ENCODE measurements at regions not wholly inside any gene's neighbourhood (a gene's known extent, or its start where the extent isn't known, plus 50 kb on each side); places are given as distances from the start of the nearest gene placed in this dataset.

DNA sequence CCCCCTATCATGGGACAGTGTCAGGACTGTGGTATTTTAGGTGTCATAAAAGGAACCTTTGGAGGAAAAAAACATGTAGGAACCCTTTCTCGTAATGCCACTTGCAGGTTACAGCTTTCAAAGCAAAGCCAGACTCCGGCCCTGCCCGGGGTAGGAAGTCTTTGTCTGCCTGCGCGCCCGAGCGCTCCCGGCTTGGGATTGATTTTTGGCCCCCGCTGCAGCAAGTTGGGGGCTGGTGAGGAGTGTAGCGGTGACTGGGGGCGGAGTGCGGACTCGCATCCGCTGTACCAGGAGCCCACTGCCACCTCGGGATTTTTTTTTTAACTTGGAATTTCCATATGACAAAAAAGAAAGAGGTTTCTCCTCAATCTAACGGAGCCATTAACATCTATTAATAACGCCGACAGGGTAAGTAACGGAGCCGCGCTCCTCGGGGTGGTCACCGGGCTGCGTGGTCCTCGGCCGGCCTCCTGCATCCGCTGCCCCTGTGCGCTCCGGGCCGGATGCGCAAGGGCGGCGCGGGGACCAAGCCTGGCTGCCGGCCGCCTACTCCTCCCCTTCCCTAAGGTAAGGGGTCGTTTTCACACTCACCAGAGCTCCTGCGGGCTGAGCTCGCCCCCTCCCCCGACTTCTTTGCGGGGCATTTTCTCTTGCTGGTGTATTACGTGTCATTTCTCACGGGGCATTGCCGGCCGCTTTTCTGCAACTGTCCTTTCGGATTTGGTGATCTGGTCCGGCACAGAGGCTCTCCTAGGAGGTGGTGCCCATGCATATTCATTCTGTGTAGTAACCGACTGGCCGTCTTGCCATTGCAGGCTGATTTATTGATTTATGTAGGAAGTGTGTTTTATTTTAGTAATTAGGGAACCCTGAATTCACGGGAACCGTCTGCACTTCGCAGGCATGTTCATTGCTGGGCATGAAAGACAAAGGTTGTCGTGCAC lies 219.8 kb upstream of the TOPAZ1 start:
- intact Hi-C loops (cut with micrococcal nuclease; ENCODE audit: unreplicated experiment): no loop called here

DNA sequence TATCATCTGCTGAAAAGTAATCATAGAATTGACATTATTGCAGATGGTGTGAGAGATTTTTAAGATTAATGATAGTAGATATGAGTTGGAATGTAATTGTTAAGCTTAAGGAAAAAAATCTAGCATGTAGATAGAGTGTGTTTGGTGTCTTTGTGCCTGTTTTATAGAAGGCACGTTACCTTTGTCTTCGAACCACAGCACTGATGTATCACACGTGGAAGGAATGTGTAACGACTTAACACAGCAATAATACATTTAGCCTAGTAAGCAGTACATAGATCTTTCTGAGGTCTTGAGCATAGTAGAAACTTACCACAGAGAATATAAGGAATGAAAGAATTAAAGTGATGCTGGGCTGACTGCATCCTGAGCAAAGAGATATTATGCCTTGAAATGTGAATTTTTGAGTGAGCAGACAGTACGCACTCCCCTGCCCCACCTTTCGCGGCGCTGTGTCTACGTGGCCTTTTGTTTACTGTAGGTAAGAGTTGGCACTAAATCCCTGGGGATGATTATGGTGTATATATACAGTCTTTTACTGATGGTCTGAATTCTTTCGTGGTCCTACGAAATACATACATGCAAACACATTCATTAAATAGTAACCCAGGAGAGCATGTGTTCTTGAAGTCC lies 217.6 kb upstream of the TOPAZ1 start:
- FAIRE-seq (no peak), ATAC-seq (no peak), DNase-seq (ENCODE audit: low read depth, low spot score) (no peak)
- Histone ChIP-seq H3K9me3 (replicated peaks; ENCODE audit: control insufficient read depth, insufficient read depth, low read length) (no peaks in the 10 kb centered on the region), H3K27ac (ENCODE audit: control insufficient read depth, insufficient read depth) (no peak overlapping the region), H3K4me2 (ENCODE audit: control insufficient read depth, insufficient read depth) (no peak overlapping the region), H2AFZ (ENCODE audit: control insufficient read depth, low read depth, low read length) (no peak overlapping the region), H3K36me3 (ENCODE audit: control insufficient read depth in 2 of 2, insufficient read depth in 2 of 2, low read length in 1 of 2) (no peaks in the 10 kb centered on the region; a peak in 1 of 4 replicates), H4K20me1 (ENCODE audit: control insufficient read depth, insufficient read depth) (no peaks in the 10 kb centered on the region), H3K27me3 (replicated peaks in 1 of 2; ENCODE audit: control insufficient read depth in 2 of 2, insufficient read depth in 2 of 2, low read length in 1 of 2) (no peaks in the 10 kb centered on the region), H3K9ac (ENCODE audit: control insufficient read depth, insufficient read depth, low read length) (no peak overlapping the region), H3K4me1 (ENCODE audit: control insufficient read depth, insufficient read depth, low read length) (peaks cover 6% of the 10 kb centered on the region), H3K4me3 (no peak overlapping the region), H3K79me2 (ENCODE audit: control insufficient read depth, insufficient read depth, low read length) (peaks cover 37% of the 10 kb centered on the region)
- intact Hi-C loops (cut with micrococcal nuclease; ENCODE audit: unreplicated experiment): no loop called here
- ChIA-PET SMC1A (ENCODE audit: uncharacterized antibody, unreplicated experiment) (interaction anchor here (0.8 to 2.2 kb wide), 5 partner anchors 9 to 23 kb away, joined by 3 to 8 read pairs (median 4); no protein-coding TSS in a partner anchor), RAD21 (ENCODE audit: unreplicated experiment) (no interaction called here), CTCF (interaction anchor here (1.2 to 1.8 kb wide), 3 partner anchors 14 to 169 kb away, joined by 3 to 4 read pairs (median 3); no protein-coding TSS in a partner anchor), POLR2A (interaction anchor here (0.9 kb wide), 1 partner anchor 19 kb away, joined by 4 read pairs; no protein-coding TSS in a partner anchor)
- BruUV-seq (replicated peaks): no TSS peak
- in situ Hi-C loops (cut with MboI): no loop called here
- WGBS (ENCODE audit: insufficient coverage, insufficient replicate concordance, low lambda C conversion rate, missing lambda C conversion rate): 83% methylated on average over 11 of the region's 11 CpGs
- TF ChIP-seq STAT3 (IDR thresholded peaks at IDR 0.05; ENCODE audit: low read depth, low read length) (no peak), YY1 (IDR thresholded peaks at IDR 0.05; ENCODE audit: low read depth, low read length) (no peak), IKZF1 (conservative IDR thresholded peaks at IDR 0.05) (no peak), BHLHE40 (IDR thresholded peaks at IDR 0.05; ENCODE audit: borderline replicate concordance in 1 of 2, low read depth in 2 of 2, low read length in 1 of 2) (no peak), POLR2AphosphoS2 (IDR thresholded peaks at IDR 0.05; ENCODE audit: low read depth, low read length) (no peak), HCFC1 (IDR thresholded peaks at IDR 0.05; ENCODE audit: low read length) (no peak), CHD1 (IDR thresholded peaks at IDR 0.05; ENCODE audit: low read depth, low read length) (no peak), BCL11A (IDR thresholded peaks at IDR 0.05; ENCODE audit: low read depth, low read length) (no peak)
- TF ChIP-seq, protein P1, sequence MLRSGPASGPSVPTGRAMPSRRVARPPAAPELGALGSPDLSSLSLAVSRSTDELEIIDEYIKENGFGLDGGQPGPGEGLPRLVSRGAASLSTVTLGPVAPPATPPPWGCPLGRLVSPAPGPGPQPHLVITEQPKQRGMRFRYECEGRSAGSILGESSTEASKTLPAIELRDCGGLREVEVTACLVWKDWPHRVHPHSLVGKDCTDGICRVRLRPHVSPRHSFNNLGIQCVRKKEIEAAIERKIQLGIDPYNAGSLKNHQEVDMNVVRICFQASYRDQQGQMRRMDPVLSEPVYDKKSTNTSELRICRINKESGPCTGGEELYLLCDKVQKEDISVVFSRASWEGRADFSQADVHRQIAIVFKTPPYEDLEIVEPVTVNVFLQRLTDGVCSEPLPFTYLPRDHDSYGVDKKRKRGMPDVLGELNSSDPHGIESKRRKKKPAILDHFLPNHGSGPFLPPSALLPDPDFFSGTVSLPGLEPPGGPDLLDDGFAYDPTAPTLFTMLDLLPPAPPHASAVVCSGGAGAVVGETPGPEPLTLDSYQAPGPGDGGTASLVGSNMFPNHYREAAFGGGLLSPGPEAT (IDR thresholded peaks at IDR 0.05; ENCODE audit: low read depth): no peak
- TF ChIP-seq, protein P2, sequence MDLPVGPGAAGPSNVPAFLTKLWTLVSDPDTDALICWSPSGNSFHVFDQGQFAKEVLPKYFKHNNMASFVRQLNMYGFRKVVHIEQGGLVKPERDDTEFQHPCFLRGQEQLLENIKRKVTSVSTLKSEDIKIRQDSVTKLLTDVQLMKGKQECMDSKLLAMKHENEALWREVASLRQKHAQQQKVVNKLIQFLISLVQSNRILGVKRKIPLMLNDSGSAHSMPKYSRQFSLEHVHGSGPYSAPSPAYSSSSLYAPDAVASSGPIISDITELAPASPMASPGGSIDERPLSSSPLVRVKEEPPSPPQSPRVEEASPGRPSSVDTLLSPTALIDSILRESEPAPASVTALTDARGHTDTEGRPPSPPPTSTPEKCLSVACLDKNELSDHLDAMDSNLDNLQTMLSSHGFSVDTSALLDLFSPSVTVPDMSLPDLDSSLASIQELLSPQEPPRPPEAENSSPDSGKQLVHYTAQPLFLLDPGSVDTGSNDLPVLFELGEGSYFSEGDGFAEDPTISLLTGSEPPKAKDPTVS (IDR thresholded peaks at IDR 0.05; ENCODE audit: low read depth, low read length): no peak

More for the DNA sequence above, 219.8 kb upstream of the TOPAZ1 start:
- ChIA-PET SMC1A (ENCODE audit: uncharacterized antibody, unreplicated experiment) (interaction anchor here (0.6 to 4.1 kb wide), 7 partner anchors 11 to 36 kb away, joined by 3 to 17 read pairs (median 3); no protein-coding TSS in a partner anchor), RAD21 (ENCODE audit: unreplicated experiment) (interaction anchor here (0.9 to 1.0 kb wide), 3 partner anchors 11 to 36 kb away, joined by 3 to 4 read pairs (median 3); no protein-coding TSS in a partner anchor), POLR2A (interaction anchor here (0.6 kb wide), 1 partner anchor 1941 kb away, joined by 4 read pairs; no protein-coding TSS in a partner anchor), CTCF (no interaction called here)
- H3K27ac ChIP-seq (ENCODE audit: control insufficient read depth, insufficient read depth): no peak overlapping the region; the same call in 1 of the 2 replicates
- no peaks in the 10 kb centered on the region for H3K9me3 ChIP-seq (replicated peaks; ENCODE audit: control insufficient read depth, insufficient read depth, low read length)
- ATAC-seq: peak; percentile 36; the same call in 2 of the 3 replicates
- TF ChIP-seq STAT3 (IDR thresholded peaks at IDR 0.05; ENCODE audit: low read depth, low read length) (no peak), HDAC6 (IDR thresholded peaks at IDR 0.05; ENCODE audit: unreplicated experiment) (peak; percentile 95), POU2F2 (IDR thresholded peaks at IDR 0.05; ENCODE audit: borderline replicate concordance, low read depth, low read length) (peak; percentile 68; the same call in 1 of the 3 replicates)
- no TSS peak for BruUV-seq (replicated peaks)
- in situ Hi-C loops (cut with MboI): no loop called here
- H3K4me2 ChIP-seq (ENCODE audit: control insufficient read depth, insufficient read depth): peak overlapping the region; percentile 77
- 17% methylated on average over 52 of the region's 53 CpGs for WGBS (ENCODE audit: insufficient coverage, insufficient replicate concordance, low lambda C conversion rate, missing lambda C conversion rate)
- peak overlapping the region; percentile 66 for H3K4me3 ChIP-seq
- no peaks in the 10 kb centered on the region for H3K27me3 ChIP-seq (replicated peaks in 1 of 2; ENCODE audit: control insufficient read depth in 2 of 2, insufficient read depth in 2 of 2, low read length in 1 of 2)
- peak overlapping the region; percentile 47 for H3K9ac ChIP-seq (ENCODE audit: control insufficient read depth, insufficient read depth, low read length)
- H2AFZ ChIP-seq (ENCODE audit: control insufficient read depth, low read depth, low read length): peak overlapping the region; percentile 45
- no peak for FAIRE-seq
- no peaks in the 10 kb centered on the region for H3K36me3 ChIP-seq (ENCODE audit: control insufficient read depth in 2 of 2, insufficient read depth in 2 of 2, low read length in 1 of 2)
- no peaks in the 10 kb centered on the region for H3K4me1 ChIP-seq (ENCODE audit: control insufficient read depth, insufficient read depth, low read length)
- no peaks in the 10 kb centered on the region for H4K20me1 ChIP-seq (ENCODE audit: control insufficient read depth, insufficient read depth)
- DNase-seq (ENCODE audit: low read depth, low spot score): no peak
- H3K79me2 ChIP-seq (ENCODE audit: control insufficient read depth, insufficient read depth, low read length): peaks cover 24% of the 10 kb centered on the region
